AG09309 (cell line): ENCODE measurements at regions not wholly inside any gene's neighbourhood (a gene's known extent, or its start where the extent isn't known, plus 50 kb on each side); places are given as distances from the start of the nearest gene placed in this dataset.
"Not testable (repeated sequence)": the region's sequence is repeated elsewhere in the genome, so short reads cannot be mapped to it uniquely, and the experiment has no call there.

Source experiments
- DNase-seq: peaks from one replicate; pipeline ENCODE4 v3.0.0-alpha.2; 2010; ENCODE audit warnings: low read depth
- H3K4me3 ChIP-seq: 2 replicates; pipeline ENCODE4 v1.5.1; 2011; ENCODE audit warnings: mild to moderate bottlenecking, low read depth, low read length, moderate library complexity; ENCODE audit not compliant: control insufficient read depth
- TF ChIP-seq, protein P1 (sequence below): IDR thresholded peaks from 2 replicates; pipeline ENCODE4 v1.5.1; 2011; ENCODE audit warnings: mild to moderate bottlenecking, low read depth, low read length, inconsistent platforms; ENCODE audit not compliant: insufficient read depth, control insufficient read depth; ENCODE audit errors: missing control alignments

DNA sequence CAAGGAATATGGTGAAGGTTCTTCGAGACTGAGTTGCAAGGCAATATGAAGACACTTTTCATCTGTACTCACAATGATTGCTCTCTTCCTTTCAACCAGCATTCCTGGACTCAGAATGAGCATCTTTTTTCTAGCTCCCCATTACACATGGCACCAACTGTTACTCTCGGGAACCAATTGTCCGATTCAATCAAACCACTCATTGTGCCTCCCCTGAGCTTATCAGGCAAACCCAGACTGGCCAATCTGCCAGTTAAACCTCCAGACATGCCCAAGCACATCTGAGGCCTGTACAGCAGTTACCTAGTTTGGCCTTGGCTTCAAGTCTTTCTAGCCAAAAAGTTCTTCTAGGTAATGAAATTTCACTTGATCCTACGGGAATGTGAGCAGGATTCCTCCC lies 164.1 kb downstream of the ID4 start:
- H3K4me3 ChIP-seq = no peak overlapping the region
- no peak for DNase-seq
- TF ChIP-seq, protein P1, sequence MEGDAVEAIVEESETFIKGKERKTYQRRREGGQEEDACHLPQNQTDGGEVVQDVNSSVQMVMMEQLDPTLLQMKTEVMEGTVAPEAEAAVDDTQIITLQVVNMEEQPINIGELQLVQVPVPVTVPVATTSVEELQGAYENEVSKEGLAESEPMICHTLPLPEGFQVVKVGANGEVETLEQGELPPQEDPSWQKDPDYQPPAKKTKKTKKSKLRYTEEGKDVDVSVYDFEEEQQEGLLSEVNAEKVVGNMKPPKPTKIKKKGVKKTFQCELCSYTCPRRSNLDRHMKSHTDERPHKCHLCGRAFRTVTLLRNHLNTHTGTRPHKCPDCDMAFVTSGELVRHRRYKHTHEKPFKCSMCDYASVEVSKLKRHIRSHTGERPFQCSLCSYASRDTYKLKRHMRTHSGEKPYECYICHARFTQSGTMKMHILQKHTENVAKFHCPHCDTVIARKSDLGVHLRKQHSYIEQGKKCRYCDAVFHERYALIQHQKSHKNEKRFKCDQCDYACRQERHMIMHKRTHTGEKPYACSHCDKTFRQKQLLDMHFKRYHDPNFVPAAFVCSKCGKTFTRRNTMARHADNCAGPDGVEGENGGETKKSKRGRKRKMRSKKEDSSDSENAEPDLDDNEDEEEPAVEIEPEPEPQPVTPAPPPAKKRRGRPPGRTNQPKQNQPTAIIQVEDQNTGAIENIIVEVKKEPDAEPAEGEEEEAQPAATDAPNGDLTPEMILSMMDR = no peak

DNA sequence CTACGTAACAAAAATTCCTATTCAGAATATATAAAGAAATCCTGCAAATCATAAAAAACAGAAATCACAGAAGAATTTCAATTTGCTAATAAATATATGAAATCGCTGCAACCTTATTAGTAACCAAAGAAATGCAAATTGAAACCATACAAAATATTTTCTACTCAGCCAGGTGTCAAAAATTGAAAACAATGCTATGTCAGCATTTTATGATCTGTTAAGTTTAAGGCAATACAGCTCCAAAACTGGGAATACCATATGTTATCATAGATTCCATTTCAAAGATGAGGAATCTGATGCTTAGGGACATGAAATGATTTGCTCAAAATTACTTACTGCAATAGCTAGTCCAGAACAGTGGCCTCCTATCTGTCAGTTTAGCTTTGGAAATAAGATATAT lies 168.9 kb downstream of the ID4 start:
- TF ChIP-seq, protein P1 = no peak
- no peak overlapping the region for H3K4me3 ChIP-seq
- DNase-seq = no peak

DNA sequence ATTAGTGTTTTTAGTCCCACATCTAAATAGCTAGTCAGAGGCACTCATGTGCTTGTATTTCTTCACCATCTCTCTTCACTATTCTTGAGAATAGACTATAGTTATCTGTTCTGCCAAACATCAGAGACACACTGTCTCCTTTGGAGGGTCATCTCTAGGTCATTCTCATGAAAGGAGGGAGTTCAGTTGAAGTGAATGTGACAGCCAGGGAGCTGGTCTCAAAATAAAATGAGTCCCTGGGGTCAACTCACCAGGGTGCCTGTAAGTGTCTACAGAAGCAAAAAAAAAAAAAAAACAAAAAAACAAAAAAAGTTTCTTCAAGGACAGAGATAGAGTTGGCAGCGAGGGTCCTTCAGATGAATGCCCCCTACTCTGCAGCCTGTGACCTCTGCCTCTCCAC lies 171.0 kb downstream of the ID4 start:
- TF ChIP-seq, protein P1 = no peak
- no peak overlapping the region for H3K4me3 ChIP-seq
- no peak for DNase-seq

DNA sequence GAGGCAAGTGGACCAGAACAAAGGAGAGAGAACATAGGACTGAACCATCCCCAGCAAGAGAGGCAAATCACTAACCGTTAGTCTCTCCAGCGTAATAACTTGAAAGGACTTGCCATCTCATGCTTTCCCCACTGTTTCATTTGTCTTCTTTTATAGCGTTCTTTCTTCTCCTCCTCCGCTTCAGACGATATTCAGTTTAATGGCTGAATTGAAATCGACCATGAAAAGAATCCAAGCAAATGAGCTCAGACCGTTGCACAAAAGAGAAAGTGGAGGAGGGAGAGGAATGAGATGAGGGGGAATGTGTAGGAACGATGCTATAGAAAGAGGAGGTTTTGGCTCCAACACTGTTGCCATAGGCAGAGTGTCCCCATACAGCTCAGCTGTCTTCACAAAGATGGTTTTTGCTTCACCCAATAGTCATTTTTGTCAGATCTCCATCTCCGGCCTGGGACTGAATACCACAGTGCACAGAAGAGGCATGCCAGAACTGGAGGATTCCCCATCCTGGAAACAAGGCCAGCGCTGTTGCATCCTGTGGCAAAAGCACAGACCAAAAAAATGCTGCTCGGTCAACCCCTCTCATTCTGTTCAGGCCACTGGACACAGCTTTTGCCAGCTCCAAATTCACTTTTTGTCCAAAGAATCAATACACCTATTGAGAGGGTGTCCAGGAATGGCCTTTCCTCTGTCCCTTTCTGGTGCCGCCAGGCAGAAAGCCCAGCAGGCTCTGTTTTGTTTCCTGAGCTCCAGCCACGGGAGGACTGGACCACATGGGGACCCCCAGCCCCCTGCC lies 176.1 kb downstream of the ID4 start:
- DNase-seq = no peak
- H3K4me3 ChIP-seq = no peak overlapping the region
- TF ChIP-seq, protein P1 = no peak

DNA sequence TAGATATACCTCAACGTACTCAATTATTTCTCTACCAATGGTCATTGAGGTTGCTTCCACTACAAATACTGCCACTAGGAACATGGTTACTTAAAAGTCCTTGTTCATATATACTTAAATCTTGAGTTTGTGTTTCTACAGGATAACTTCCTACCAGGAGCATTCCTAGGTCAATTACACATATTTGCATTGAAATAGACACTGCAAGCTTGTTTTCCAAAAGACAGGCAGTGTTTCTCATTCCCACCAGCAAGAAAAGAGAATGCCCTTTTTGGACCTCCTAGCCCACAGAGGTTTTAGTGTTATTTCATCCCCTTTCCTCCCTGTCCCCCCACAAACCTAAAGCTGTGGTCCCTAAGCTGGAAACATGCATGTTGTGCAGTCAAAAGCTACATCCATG lies 177.3 kb downstream of the ID4 start:
- H3K4me3 ChIP-seq = no peak overlapping the region
- TF ChIP-seq, protein P1 = no peak
- no peak for DNase-seq

DNA sequence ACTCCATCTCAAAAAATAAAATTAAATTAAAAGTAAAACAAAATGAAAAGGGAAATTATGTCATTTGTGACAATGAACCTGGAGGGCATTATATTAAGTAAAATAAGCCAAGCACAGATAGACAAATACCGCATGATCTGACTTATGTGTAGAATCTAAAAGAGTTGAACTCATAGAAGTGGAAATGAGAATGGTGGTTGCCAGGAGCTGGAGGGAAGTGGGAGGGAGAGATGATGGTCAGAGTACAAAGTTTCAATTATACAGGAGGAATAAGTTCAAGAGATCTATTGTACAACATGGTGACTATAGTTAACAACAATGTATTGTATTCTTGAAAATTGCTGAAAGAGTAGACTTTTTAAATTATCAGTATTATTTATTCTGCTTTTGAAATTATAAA lies 183.4 kb downstream of the ID4 start:
- DNase-seq = no peak
- H3K4me3 ChIP-seq = no peak overlapping the region
- TF ChIP-seq, protein P1 = no peak

DNA sequence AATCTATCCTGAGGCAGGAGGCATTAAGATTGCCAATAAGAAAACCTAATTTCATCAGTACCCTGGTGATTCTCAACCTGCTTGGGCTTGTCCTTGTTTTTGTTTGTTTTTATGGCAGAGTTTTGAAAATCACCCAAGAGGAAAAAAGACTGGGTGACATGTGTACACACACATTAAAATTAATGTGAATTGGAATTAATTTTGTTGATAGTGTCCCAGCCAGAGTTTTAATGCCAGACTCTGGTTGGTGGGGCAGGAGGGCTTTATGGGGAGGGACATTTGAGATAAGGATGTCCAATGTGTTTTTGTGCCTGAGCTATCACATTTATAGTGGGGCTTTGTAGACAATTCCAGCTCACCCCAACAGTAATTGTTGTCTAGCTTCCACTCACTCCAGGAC lies 184.6 kb downstream of the ID4 start:
- H3K4me3 ChIP-seq = no peak overlapping the region
- TF ChIP-seq, protein P1 = no peak
- DNase-seq = no peak

DNA sequence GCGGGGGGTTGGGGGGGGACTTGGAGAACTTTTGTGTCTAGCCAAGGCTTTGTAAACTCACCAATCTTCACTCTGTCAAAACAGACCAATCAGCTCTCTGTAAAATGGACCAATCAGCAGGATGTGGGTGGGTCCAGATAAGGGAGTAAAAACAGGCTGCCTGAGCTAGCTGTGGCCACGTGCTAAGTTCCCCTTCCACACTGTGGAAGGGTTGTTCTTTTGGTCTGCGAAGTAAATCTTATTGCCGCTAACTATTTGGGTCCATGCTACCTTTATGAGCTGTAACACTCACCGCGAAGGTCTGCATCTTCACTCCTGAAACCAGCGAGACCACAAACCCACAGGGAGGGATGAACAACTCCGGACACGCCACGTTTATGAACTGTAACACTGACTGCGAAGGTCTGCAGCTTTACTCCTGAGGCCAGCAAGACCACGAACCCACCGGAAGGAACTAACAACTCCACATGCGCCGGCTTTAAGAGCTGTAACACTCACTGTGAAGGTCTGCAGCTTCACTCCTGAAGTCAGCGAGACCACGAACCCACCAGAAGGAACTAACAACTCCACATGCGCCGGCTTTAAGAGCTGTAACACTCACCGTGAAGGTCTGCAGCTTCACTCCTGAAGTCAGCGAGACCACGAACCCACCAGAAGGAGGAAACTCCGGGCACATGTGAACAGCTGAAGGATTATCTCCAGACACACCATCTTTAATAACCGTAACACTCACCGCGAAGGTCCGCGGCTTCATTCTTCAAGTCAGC lies 186.6 kb downstream of the ID4 start:
- not testable (repeated sequence) for H3K4me3 ChIP-seq, DNase-seq
